GM23338 (cell line): ENCODE measurements at regions not wholly inside any gene's neighbourhood (a gene's known extent, or its start where the extent isn't known, plus 50 kb on each side); places are given as distances from the start of the nearest gene placed in this dataset.
A peak's percentile ranks its signal among the peaks of the same experiment; 100 is the strongest.

ENCODE experiments used
- ATAC-seq: fragments of 200-7000 bp; cut with Tn5 transposase; 3 replicates; pipeline ENCODE4 v1.9.1; 2020
- DNase-seq: peaks from one replicate; pipeline ENCODE4 v3.0.0-alpha.2; 2015; ENCODE audit warnings: low spot score
- H2AFZ ChIP-seq: fragments of 200-600 bp; sonication (generic); 2 replicates; pipeline ENCODE4 v1.8.0; 2016; ENCODE audit warnings: antibody characterized with exemption, mild to moderate bottlenecking, moderate library complexity
- H3F3A ChIP-seq: fragments of 200-600 bp; sonication (generic); replicated peaks from 2 replicates; pipeline ENCODE4 v1.8.0; 2017; ENCODE audit warnings: antibody characterized with exemption, mixed run types, low read depth
- H3K27ac ChIP-seq: fragments of 200-600 bp; sonication (generic); 2 replicates; pipeline ENCODE4 v1.6.1; 2016; ENCODE audit warnings: low read depth
- H3K27me3 ChIP-seq: fragments of 200-600 bp; sonication (generic); 2 replicates; pipeline ENCODE4 v1.8.0; 2016; ENCODE audit warnings: mild to moderate bottlenecking, mixed run types, moderate library complexity; ENCODE audit not compliant: insufficient read depth
- H3K36me3 ChIP-seq: fragments of 200-600 bp; sonication (generic); 2 replicates; pipeline ENCODE4 v1.8.0; 2016; ENCODE audit warnings: mild to moderate bottlenecking; ENCODE audit not compliant: insufficient read depth
- H3K4me1 ChIP-seq: fragments of 200-600 bp; sonication (generic); 2 replicates; pipeline ENCODE4 v1.8.0; 2016; ENCODE audit warnings: mild to moderate bottlenecking, moderate library complexity; ENCODE audit not compliant: insufficient read depth
- H3K4me2 ChIP-seq: fragments of 200-600 bp; sonication (generic); 2 replicates; pipeline ENCODE4 v1.7.1; 2017; ENCODE audit warnings: mixed run types
- H3K4me3 ChIP-seq: fragments of 200-600 bp; sonication (generic); 2 replicates; pipeline ENCODE4 v1.6.1; 2016; ENCODE audit warnings: mixed run types
- H3K79me2 ChIP-seq: fragments of 200-600 bp; sonication (generic); replicated peaks from 2 replicates; pipeline ENCODE4 v1.8.0; 2017; ENCODE audit warnings: mild to moderate bottlenecking; ENCODE audit not compliant: insufficient read depth
- H3K9me2 ChIP-seq: fragments of 200-600 bp; sonication (generic); 2 replicates; pipeline ENCODE4 v1.8.0; 2017; ENCODE audit not compliant: insufficient read depth
- H4K20me1 ChIP-seq: fragments of 200-600 bp; sonication (generic); replicated peaks from 2 replicates; pipeline ENCODE4 v1.8.0; 2017; ENCODE audit warnings: mild to moderate bottlenecking; ENCODE audit not compliant: insufficient read depth
- H3K27ac Mint-ChIP-seq: 2 replicates; pipeline ENCODE4 v1.8.0; 2020; ENCODE audit warnings: inconsistent platforms, mild to moderate bottlenecking, moderate library complexity, mixed read lengths
- H3K27me3 Mint-ChIP-seq: 3 replicates; pipeline ENCODE4 v1.8.0; 2022; ENCODE audit warnings: low read depth, mild to moderate bottlenecking, moderate library complexity, mixed read lengths, inconsistent platforms; ENCODE audit not compliant: insufficient read depth, poor library complexity
- H3K36me3 Mint-ChIP-seq: 3 replicates; pipeline ENCODE4 v1.8.0; 2021; ENCODE audit warnings: low read depth, mild to moderate bottlenecking, inconsistent platforms, moderate library complexity, mixed read lengths
- H3K4me1 Mint-ChIP-seq: 3 replicates; pipeline ENCODE4 v1.8.0; 2020; ENCODE audit warnings: mild to moderate bottlenecking, inconsistent platforms, mixed read lengths
- H3K4me3 Mint-ChIP-seq: 3 replicates; pipeline ENCODE4 v1.8.0; 2021; ENCODE audit warnings: moderate library complexity, mild to moderate bottlenecking, inconsistent platforms, mixed read lengths
- H3K9me3 Mint-ChIP-seq: 3 replicates; pipeline ENCODE4 v1.8.0; 2020; ENCODE audit warnings: moderate library complexity, mild to moderate bottlenecking, inconsistent platforms, mixed read lengths
- CREB1 ChIP-seq: fragments of 250-450 bp; sonication (Bioruptor Pico); IDR thresholded peaks from 2 replicates; pipeline ENCODE4 v1.5.0; 2020; ENCODE audit warnings: low read depth, mild to moderate bottlenecking, moderate library complexity
- EZH2 ChIP-seq: fragments of 200-600 bp; sonication (generic); IDR thresholded peaks from one replicate; pipeline ENCODE4 v1.8.0; 2017; ENCODE audit warnings: antibody characterized with exemption, mild to moderate bottlenecking, low read depth; ENCODE audit not compliant: unreplicated experiment
- EZH2phosphoT487 ChIP-seq: fragments of 200-600 bp; sonication (generic); IDR thresholded peaks from one replicate; pipeline ENCODE4 v1.8.1; 2018; ENCODE audit warnings: antibody characterized with exemption; ENCODE audit not compliant: unreplicated experiment
- JUNB ChIP-seq: IDR thresholded peaks from one replicate; pipeline ENCODE4 v1.6.1; 2016; ENCODE audit warnings: antibody characterized with exemption; ENCODE audit not compliant: unreplicated experiment
- NANOG ChIP-seq: IDR thresholded peaks from 2 replicates; pipeline ENCODE4 v1.6.1; 2016; ENCODE audit warnings: antibody characterized with exemption, borderline replicate concordance
- POLR2AphosphoS5 ChIP-seq: IDR thresholded peaks from 2 replicates; pipeline ENCODE4 v1.6.1; 2016; ENCODE audit warnings: antibody characterized with exemption, low read depth
- STAT1 ChIP-seq: IDR thresholded peaks from one replicate; pipeline ENCODE4 v1.6.1; 2016; ENCODE audit warnings: antibody characterized with exemption; ENCODE audit not compliant: unreplicated experiment
- ZNF114 ChIP-seq: fragments of 250-450 bp; sonication (Bioruptor Pico); IDR thresholded peaks from 2 replicates; pipeline ENCODE4 v1.5.0; 2020; ENCODE audit warnings: mild to moderate bottlenecking, moderate library complexity
- ZNF331 ChIP-seq: fragments of 250-450 bp; sonication (Bioruptor Pico); IDR thresholded peaks from 2 replicates; pipeline ENCODE4 v1.5.0; 2020; ENCODE audit warnings: low read depth, mild to moderate bottlenecking, moderate library complexity
- TF ChIP-seq, protein P1 (sequence below): IDR thresholded peaks from 2 replicates; pipeline ENCODE4 v1.6.1; 2016; ENCODE audit warnings: antibody characterized with exemption
- TF ChIP-seq, protein P2 (sequence below): fragments of 250-450 bp; sonication (Bioruptor Pico); IDR thresholded peaks from 2 replicates; pipeline ENCODE4 v1.5.0; 2020; ENCODE audit warnings: mild to moderate bottlenecking, moderate library complexity
- TF ChIP-seq, protein P3 (sequence below): IDR thresholded peaks from one replicate; pipeline ENCODE4 v1.6.1; 2018; ENCODE audit warnings: antibody characterized with exemption; ENCODE audit not compliant: unreplicated experiment
- TF ChIP-seq, protein P4 (sequence below), 2 experiments: fragments of 200-600 bp in 1 of 2; sonication (generic) in 1 of 2; conservative IDR thresholded peaks; 2 replicates each; pipeline versions ENCODE4 v1.5.1 to v1.6.1; 2016 to 2017; ENCODE audit warnings: antibody characterized with exemption in 2 of 2, low read depth in 2 of 2, mild to moderate bottlenecking in 2 of 2, moderate library complexity in 1 of 2

DNA sequence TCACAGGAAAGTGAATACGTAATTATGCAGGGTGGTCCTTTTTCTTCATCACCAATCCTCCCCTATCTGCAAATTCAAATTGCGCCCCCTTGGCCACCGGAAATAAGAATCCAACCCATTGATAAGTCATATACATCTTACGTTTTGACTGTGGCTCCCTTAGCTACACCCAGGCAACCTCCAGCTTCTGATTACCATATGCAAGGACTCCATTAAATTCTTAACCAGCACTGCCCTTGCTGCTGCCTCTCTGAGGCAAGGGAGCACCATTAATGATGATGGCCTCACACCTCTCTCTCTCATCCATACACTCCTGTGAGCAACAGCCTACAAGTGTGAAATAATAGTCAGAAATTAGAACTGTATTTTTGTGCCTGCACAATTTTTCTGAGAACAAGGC lies 106.0 kb upstream of the NOCT start:
- TF ChIP-seq NANOG (no peak), CREB1 (no peak), POLR2AphosphoS5 (no peak), JUNB (no peak), ZNF331 (no peak), STAT1 (no peak), EZH2 (no peak), EZH2phosphoT487 (no peak), ZNF114 (CRISPR knock-in tag) (no peak)
- TF ChIP-seq, protein P1, sequence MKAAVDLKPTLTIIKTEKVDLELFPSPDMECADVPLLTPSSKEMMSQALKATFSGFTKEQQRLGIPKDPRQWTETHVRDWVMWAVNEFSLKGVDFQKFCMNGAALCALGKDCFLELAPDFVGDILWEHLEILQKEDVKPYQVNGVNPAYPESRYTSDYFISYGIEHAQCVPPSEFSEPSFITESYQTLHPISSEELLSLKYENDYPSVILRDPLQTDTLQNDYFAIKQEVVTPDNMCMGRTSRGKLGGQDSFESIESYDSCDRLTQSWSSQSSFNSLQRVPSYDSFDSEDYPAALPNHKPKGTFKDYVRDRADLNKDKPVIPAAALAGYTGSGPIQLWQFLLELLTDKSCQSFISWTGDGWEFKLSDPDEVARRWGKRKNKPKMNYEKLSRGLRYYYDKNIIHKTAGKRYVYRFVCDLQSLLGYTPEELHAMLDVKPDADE = no peak
- TF ChIP-seq, protein P2, sequence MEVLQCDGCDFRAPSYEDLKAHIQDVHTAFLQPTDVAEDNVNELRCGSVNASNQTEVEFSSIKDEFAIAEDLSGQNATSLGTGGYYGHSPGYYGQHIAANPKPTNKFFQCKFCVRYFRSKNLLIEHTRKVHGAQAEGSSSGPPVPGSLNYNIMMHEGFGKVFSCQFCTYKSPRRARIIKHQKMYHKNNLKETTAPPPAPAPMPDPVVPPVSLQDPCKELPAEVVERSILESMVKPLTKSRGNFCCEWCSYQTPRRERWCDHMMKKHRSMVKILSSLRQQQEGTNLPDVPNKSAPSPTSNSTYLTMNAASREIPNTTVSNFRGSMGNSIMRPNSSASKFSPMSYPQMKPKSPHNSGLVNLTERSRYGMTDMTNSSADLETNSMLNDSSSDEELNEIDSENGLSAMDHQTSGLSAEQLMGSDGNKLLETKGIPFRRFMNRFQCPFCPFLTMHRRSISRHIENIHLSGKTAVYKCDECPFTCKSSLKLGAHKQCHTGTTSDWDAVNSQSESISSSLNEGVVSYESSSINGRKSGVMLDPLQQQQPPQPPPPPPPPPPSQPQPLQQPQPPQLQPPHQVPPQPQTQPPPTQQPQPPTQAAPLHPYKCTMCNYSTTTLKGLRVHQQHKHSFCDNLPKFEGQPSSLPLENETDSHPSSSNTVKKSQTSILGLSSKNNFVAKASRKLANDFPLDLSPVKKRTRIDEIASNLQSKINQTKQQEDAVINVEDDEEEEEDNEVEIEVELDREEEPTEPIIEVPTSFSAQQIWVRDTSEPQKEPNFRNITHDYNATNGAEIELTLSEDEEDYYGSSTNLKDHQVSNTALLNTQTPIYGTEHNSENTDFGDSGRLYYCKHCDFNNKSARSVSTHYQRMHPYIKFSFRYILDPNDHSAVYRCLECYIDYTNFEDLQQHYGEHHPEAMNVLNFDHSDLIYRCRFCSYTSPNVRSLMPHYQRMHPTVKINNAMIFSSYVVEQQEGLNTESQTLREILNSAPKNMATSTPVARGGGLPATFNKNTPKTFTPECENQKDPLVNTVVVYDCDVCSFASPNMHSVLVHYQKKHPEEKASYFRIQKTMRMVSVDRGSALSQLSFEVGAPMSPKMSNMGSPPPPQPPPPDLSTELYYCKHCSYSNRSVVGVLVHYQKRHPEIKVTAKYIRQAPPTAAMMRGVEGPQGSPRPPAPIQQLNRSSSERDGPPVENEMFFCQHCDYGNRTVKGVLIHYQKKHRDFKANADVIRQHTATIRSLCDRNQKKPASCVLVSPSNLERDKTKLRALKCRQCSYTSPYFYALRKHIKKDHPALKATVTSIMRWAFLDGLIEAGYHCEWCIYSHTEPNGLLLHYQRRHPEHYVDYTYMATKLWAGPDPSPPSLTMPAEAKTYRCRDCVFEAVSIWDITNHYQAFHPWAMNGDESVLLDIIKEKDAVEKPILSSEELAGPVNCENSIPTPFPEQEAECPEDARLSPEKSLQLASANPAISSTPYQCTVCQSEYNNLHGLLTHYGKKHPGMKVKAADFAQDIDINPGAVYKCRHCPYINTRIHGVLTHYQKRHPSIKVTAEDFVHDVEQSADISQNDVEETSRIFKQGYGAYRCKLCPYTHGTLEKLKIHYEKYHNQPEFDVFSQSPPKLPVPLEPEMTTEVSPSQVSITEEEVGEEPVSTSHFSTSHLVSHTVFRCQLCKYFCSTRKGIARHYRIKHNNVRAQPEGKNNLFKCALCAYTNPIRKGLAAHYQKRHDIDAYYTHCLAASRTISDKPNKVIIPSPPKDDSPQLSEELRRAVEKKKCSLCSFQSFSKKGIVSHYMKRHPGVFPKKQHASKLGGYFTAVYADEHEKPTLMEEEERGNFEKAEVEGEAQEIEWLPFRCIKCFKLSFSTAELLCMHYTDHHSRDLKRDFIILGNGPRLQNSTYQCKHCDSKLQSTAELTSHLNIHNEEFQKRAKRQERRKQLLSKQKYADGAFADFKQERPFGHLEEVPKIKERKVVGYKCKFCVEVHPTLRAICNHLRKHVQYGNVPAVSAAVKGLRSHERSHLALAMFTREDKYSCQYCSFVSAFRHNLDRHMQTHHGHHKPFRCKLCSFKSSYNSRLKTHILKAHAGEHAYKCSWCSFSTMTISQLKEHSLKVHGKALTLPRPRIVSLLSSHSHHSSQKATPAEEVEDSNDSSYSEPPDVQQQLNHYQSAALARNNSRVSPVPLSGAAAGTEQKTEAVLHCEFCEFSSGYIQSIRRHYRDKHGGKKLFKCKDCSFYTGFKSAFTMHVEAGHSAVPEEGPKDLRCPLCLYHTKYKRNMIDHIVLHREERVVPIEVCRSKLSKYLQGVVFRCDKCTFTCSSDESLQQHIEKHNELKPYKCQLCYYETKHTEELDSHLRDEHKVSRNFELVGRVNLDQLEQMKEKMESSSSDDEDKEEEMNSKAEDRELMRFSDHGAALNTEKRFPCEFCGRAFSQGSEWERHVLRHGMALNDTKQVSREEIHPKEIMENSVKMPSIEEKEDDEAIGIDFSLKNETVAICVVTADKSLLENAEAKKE (CRISPR knock-in tag) = no peak
- TF ChIP-seq, protein P3, sequence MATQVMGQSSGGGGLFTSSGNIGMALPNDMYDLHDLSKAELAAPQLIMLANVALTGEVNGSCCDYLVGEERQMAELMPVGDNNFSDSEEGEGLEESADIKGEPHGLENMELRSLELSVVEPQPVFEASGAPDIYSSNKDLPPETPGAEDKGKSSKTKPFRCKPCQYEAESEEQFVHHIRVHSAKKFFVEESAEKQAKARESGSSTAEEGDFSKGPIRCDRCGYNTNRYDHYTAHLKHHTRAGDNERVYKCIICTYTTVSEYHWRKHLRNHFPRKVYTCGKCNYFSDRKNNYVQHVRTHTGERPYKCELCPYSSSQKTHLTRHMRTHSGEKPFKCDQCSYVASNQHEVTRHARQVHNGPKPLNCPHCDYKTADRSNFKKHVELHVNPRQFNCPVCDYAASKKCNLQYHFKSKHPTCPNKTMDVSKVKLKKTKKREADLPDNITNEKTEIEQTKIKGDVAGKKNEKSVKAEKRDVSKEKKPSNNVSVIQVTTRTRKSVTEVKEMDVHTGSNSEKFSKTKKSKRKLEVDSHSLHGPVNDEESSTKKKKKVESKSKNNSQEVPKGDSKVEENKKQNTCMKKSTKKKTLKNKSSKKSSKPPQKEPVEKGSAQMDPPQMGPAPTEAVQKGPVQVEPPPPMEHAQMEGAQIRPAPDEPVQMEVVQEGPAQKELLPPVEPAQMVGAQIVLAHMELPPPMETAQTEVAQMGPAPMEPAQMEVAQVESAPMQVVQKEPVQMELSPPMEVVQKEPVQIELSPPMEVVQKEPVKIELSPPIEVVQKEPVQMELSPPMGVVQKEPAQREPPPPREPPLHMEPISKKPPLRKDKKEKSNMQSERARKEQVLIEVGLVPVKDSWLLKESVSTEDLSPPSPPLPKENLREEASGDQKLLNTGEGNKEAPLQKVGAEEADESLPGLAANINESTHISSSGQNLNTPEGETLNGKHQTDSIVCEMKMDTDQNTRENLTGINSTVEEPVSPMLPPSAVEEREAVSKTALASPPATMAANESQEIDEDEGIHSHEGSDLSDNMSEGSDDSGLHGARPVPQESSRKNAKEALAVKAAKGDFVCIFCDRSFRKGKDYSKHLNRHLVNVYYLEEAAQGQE = no peak
- TF ChIP-seq, protein P4, sequence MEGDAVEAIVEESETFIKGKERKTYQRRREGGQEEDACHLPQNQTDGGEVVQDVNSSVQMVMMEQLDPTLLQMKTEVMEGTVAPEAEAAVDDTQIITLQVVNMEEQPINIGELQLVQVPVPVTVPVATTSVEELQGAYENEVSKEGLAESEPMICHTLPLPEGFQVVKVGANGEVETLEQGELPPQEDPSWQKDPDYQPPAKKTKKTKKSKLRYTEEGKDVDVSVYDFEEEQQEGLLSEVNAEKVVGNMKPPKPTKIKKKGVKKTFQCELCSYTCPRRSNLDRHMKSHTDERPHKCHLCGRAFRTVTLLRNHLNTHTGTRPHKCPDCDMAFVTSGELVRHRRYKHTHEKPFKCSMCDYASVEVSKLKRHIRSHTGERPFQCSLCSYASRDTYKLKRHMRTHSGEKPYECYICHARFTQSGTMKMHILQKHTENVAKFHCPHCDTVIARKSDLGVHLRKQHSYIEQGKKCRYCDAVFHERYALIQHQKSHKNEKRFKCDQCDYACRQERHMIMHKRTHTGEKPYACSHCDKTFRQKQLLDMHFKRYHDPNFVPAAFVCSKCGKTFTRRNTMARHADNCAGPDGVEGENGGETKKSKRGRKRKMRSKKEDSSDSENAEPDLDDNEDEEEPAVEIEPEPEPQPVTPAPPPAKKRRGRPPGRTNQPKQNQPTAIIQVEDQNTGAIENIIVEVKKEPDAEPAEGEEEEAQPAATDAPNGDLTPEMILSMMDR (conservative IDR thresholded peaks at IDR 0.05; ENCODE audit: low read depth in 2 of 2) = no peak
- Histone ChIP-seq H3K4me1 (peaks cover 16% of the 10 kb centered on the region), H3K4me3 (no peak overlapping the region), H3K9me2 (0 out of 2 replicates have a peak, but pooled peaks cover 5% of the 10 kb centered on the region), H3K4me2 (no peak overlapping the region), H3F3A (no peaks in the 10 kb centered on the region), H3K27me3 (no peaks in the 10 kb centered on the region), H2AFZ (peak overlapping the region; percentile 3; the same call in 1 of the 2 replicates), H3K27ac (no peak overlapping the region), H3K79me2 (no peaks in the 10 kb centered on the region), H3K36me3 (no peaks in the 10 kb centered on the region), H4K20me1 (no peaks in the 10 kb centered on the region)
- peaks cover 19% of the 10 kb centered on the region for H3K4me1 Mint-ChIP-seq
- no peak overlapping the region for H3K4me3 Mint-ChIP-seq
- peaks cover 7% of the 10 kb centered on the region for H3K27me3 Mint-ChIP-seq
- peak; percentile 69 for ATAC-seq
- H3K27ac Mint-ChIP-seq = no peak overlapping the region
- peaks cover 6% of the 10 kb centered on the region; the same call in 2 of the 3 replicates for H3K36me3 Mint-ChIP-seq
- peak; percentile 35 for DNase-seq
- H3K9me3 Mint-ChIP-seq = peaks cover 9% of the 10 kb centered on the region; the same call in 2 of the 3 replicates
